ENCODE measurements at regions not wholly inside any gene's neighbourhood (a gene's known extent, or its start where the extent isn't known, plus 50 kb on each side); places are given as distances from the start of the nearest gene placed in this dataset.

DNA sequence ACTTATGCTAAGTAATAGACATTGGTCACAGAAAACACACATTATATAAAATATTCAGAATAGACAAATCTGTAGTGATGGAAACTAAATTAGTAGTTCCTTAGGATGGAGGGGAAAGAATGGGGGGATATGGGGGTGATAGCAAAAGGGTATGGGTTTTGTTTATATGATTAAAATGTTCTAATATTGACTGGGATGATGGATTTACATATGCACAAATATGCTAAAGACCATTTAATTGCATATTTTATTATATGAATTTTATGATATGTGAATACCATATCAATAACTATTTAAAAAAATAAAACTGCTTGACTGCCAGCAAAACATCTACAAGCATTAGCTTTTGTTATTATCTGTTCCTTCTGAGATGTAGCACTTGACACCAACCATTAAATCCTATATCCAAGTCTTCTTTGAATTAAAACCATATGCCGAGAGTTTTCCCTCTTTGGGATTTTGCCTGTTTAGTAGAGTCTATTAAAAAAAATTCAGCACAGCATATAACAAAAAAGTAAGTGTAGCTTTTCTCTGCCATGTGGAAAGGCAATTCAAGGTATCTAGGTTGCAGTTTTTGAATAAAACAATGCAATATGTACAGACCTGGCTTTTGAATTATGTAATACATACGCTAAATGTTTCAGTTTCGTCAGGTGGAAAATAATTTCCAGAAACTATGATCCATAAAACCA lies 2584.1 kb upstream of the PCDH20 start:
- DNase-seq (ENCODE audit: extremely low spot score), result no peak
- no peak overlapping the region for H3K27ac ChIP-seq (replicated peaks in 1 of 4)
- H3K4me1 ChIP-seq, result no peaks in the 10 kb centered on the region
- H3K4me3 ChIP-seq, result no peak overlapping the region
- TF ChIP-seq EP300 (IDR thresholded peaks at IDR 0.05) (no peak), POLR2A (IDR thresholded peaks at IDR 0.05; ENCODE audit: low read depth) (no peak), POLR2AphosphoS5 (IDR thresholded peaks at IDR 0.05) (no peak)
- TF ChIP-seq, protein P1, sequence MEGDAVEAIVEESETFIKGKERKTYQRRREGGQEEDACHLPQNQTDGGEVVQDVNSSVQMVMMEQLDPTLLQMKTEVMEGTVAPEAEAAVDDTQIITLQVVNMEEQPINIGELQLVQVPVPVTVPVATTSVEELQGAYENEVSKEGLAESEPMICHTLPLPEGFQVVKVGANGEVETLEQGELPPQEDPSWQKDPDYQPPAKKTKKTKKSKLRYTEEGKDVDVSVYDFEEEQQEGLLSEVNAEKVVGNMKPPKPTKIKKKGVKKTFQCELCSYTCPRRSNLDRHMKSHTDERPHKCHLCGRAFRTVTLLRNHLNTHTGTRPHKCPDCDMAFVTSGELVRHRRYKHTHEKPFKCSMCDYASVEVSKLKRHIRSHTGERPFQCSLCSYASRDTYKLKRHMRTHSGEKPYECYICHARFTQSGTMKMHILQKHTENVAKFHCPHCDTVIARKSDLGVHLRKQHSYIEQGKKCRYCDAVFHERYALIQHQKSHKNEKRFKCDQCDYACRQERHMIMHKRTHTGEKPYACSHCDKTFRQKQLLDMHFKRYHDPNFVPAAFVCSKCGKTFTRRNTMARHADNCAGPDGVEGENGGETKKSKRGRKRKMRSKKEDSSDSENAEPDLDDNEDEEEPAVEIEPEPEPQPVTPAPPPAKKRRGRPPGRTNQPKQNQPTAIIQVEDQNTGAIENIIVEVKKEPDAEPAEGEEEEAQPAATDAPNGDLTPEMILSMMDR (IDR thresholded peaks at IDR 0.05), result no peak
- no peaks in the 10 kb centered on the region for H3K27me3 ChIP-seq
- no peaks in the 10 kb centered on the region for H3K9me3 ChIP-seq
- WGBS, result 85% methylated on average over 3 of the region's 3 CpGs
- intact Hi-C loops (cut with DNase I), result no loop called here
- H3K36me3 ChIP-seq, result no peaks in the 10 kb centered on the region

DNA sequence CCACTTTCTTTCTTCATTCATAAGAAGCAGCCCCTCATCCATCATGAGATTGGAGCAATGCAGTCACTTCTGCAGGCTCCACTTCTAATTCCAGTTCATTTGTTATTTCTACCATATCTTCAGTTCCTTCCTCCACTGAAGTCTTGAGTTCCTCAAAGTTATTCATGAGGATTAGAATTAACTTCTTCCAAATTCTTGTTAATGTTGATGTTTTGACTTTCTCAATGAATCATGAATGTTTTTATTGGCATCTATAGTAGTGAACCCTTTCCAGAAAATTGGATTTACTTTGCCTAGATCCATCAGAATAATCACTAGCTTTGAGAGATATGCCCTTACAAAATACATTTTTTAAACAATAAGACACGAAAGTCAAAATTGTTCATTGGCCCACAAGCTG lies 2567.7 kb upstream of the PCDH20 start:
- WGBS, result 68% methylated on average over 1 of the region's 1 CpG
- Histone ChIP-seq H3K36me3 (no peaks in the 10 kb centered on the region), H3K4me1 (no peaks in the 10 kb centered on the region), H3K4me3 (no peak overlapping the region), H3K9me3 (no peaks in the 10 kb centered on the region), H3K27me3 (no peaks in the 10 kb centered on the region), H3K27ac (replicated peaks in 1 of 4) (no peak overlapping the region)
- intact Hi-C loops (cut with DNase I), result no loop called here
- TF ChIP-seq, protein P1 (IDR thresholded peaks at IDR 0.05), result no peak
- no peak for DNase-seq (ENCODE audit: extremely low spot score)

DNA sequence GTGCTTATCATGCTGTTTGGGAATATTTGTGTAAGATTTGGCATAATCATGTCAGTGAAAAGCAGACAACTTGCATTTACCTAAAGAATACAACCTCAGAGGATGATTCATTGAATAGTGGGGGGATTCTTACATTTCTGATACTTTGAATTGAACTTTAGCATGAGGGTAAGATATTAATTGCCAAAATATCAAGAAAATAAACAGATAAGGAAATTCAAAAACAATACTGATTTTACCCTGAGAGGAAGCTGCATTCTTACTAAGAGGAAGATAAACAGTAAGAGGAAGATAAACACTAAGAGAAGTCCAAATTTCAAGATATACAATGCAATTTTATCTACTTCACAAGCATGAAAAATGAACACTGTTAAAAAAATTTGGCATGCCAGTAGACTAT lies 2564.3 kb upstream of the PCDH20 start:
- DNase-seq (ENCODE audit: extremely low spot score), result no peak
- H3K9me3 ChIP-seq, result no peaks in the 10 kb centered on the region
- intact Hi-C loops (cut with DNase I), result no loop called here
- H3K36me3 ChIP-seq, result no peaks in the 10 kb centered on the region
- H3K27ac ChIP-seq (replicated peaks in 1 of 4), result no peak overlapping the region
- H3K27me3 ChIP-seq, result no peaks in the 10 kb centered on the region
- TF ChIP-seq EP300 (IDR thresholded peaks at IDR 0.05) (no peak), POLR2AphosphoS5 (IDR thresholded peaks at IDR 0.05) (no peak), POLR2A (IDR thresholded peaks at IDR 0.05; ENCODE audit: low read depth) (no peak)
- TF ChIP-seq, protein P1 (IDR thresholded peaks at IDR 0.05), result no peak
- no peaks in the 10 kb centered on the region for H3K4me1 ChIP-seq
- H3K4me3 ChIP-seq, result no peak overlapping the region

DNA sequence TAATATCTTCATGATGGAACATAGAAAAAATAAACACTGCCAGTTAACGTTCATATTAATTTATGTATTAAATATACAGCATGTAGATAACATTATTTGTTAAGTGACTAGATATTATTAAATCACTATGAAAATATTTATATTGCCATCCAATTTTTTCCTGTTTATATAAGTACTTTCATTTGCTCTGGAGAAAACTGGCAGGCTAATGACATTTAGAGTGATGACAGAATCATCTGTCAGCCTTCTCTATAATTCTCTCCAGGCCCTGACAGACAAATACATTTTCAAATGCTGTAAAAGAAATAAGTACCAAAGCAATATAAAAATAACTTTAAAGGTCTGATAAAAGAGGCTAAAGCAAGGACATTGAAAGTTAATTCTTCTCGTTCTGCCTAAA lies 2556.7 kb upstream of the PCDH20 start:
- Histone ChIP-seq H3K27me3 (no peaks in the 10 kb centered on the region), H3K36me3 (no peaks in the 10 kb centered on the region), H3K9me3 (no peaks in the 10 kb centered on the region), H3K4me3 (no peak overlapping the region), H3K4me1 (no peaks in the 10 kb centered on the region), H3K27ac (replicated peaks in 1 of 4) (no peak overlapping the region)
- TF ChIP-seq POLR2A (IDR thresholded peaks at IDR 0.05; ENCODE audit: low read depth) (no peak), POLR2AphosphoS5 (IDR thresholded peaks at IDR 0.05) (no peak), EP300 (IDR thresholded peaks at IDR 0.05) (no peak)
- TF ChIP-seq, protein P1 (IDR thresholded peaks at IDR 0.05), result no peak
- DNase-seq (ENCODE audit: extremely low spot score), result no peak
- intact Hi-C loops (cut with DNase I), result no loop called here
- WGBS, result 29% methylated on average over 2 of the region's 2 CpGs

DNA sequence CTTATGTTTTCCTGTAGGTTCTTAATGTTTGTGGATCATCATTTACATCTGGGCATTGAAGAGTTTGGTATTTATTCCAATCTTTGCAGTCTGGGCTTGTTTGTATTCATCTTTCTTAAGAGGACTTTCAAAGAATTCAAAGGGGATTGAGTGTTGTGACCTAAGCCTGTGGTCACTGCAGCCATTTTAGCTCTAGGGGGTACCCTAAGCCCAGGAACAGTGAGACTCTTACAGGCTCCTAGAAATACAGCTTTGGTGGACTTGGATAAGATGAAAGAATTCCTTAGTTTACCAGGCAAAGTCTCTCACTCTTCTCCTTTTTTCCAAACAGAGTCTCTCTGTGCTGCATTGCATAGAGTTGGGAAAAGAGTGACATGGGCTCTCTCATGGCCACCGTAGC lies 2539.0 kb upstream of the PCDH20 start:
- Histone ChIP-seq H3K36me3 (no peaks in the 10 kb centered on the region), H3K9me3 (no peaks in the 10 kb centered on the region), H3K4me3 (no peak overlapping the region), H3K27ac (replicated peaks in 1 of 4) (no peak overlapping the region), H3K27me3 (no peaks in the 10 kb centered on the region), H3K4me1 (no peaks in the 10 kb centered on the region)
- TF ChIP-seq, protein P1 (IDR thresholded peaks at IDR 0.05), result no peak
- TF ChIP-seq POLR2AphosphoS5 (IDR thresholded peaks at IDR 0.05), result no peak
- no peak for TF ChIP-seq POLR2A (IDR thresholded peaks at IDR 0.05; ENCODE audit: low read depth)
- no peak for TF ChIP-seq EP300 (IDR thresholded peaks at IDR 0.05)
- intact Hi-C loops (cut with DNase I), result no loop called here
- WGBS, result 100% methylated on average over 1 of the region's 1 CpG
- DNase-seq (ENCODE audit: extremely low spot score), result no peak

Measured in esophagus muscularis mucosa (tissue), 4 donors.